PC-3 (cell line): ENCODE measurements at regions not wholly inside any gene's neighbourhood (a gene's known extent, or its start where the extent isn't known, plus 50 kb on each side); places are given as distances from the start of the nearest gene placed in this dataset.

Experiments
- CTCF ChIP-seq: fragments of 300-600 bp; sonication (generic); conservative IDR thresholded peaks from 2 replicates; pipeline ENCODE4 v1.5.1; 2017; ENCODE audit warnings: antibody characterized with exemption, low read depth, mild to moderate bottlenecking, low read length
- EZH2phosphoT487 ChIP-seq: fragments of 300-600 bp; sonication (generic); IDR thresholded peaks from 2 replicates; pipeline ENCODE4 v1.6.1; 2018; ENCODE audit warnings: mild to moderate bottlenecking, antibody characterized with exemption, low read length, borderline replicate concordance

GRCh38 chr11:112509300-112509699 lies 248.6 kb upstream of the PLET1 start:
- TF ChIP-seq CTCF (no peak), EZH2phosphoT487 (no peak)
